ENCODE measurements at regions not wholly inside any gene's neighbourhood (a gene's known extent, or its start where the extent isn't known, plus 50 kb on each side); places are given as distances from the start of the nearest gene placed in this dataset.

- H3K79me2 ChIP-seq (ENCODE audit: insufficient read depth, low read length) = no peaks in the 10 kb centered on the region
- no peak overlapping the region for H3K9ac ChIP-seq (ENCODE audit: low read length)
- no peaks in the 10 kb centered on the region for H3F3A ChIP-seq (ENCODE audit: insufficient read depth)
- H3K4me3 ChIP-seq (ENCODE audit: insufficient read depth, low read length, poor library complexity, severe bottlenecking) = no peak overlapping the region
- H2AFZ ChIP-seq (ENCODE audit: low read depth, low read length, severe bottlenecking) = no peak overlapping the region
- H3K4me2 ChIP-seq (ENCODE audit: low read depth, low read length, poor library complexity, severe bottlenecking) = no peak overlapping the region
- no peaks in the 10 kb centered on the region for H3K27me3 ChIP-seq (ENCODE audit: low read length)
- TF ChIP-seq CTCF (IDR thresholded peaks at IDR 0.05; ENCODE audit: insufficient read depth, low read length, poor library complexity, severe bottlenecking) = no peak
- no peak for TF ChIP-seq EZH2phosphoT487 (conservative IDR thresholded peaks at IDR 0.05; ENCODE audit: low read length)
- no peaks in the 10 kb centered on the region for H4K20me1 ChIP-seq (ENCODE audit: low read depth, low read length)
- no peak overlapping the region for H3K27ac ChIP-seq (ENCODE audit: low read depth, low read length)
- H3K9me3 ChIP-seq (ENCODE audit: insufficient read depth, low read length) = no peaks in the 10 kb centered on the region
- no peaks in the 10 kb centered on the region for H3K9me2 ChIP-seq (replicated peaks; ENCODE audit: insufficient read depth, low read length)
- no peaks in the 10 kb centered on the region for H3K36me3 ChIP-seq (ENCODE audit: low read length)
Observed at GRCh38 chr17:77590951-77591735, 367.4 kb upstream of the TNRC6C start.

GRCh38 chr17:77592106-77592865, 366.2 kb upstream of the TNRC6C start:
- H3K27me3 ChIP-seq (ENCODE audit: low read length) = no peaks in the 10 kb centered on the region
- no peaks in the 10 kb centered on the region for H4K20me1 ChIP-seq (ENCODE audit: low read depth, low read length)
- no peaks in the 10 kb centered on the region for H3K79me2 ChIP-seq (ENCODE audit: insufficient read depth, low read length)
- H3K9me2 ChIP-seq (replicated peaks; ENCODE audit: insufficient read depth, low read length) = no peaks in the 10 kb centered on the region
- H3K9ac ChIP-seq (ENCODE audit: low read length) = no peak overlapping the region
- no peaks in the 10 kb centered on the region for H3K36me3 ChIP-seq (ENCODE audit: low read length)
- H3F3A ChIP-seq (ENCODE audit: insufficient read depth) = no peaks in the 10 kb centered on the region
- TF ChIP-seq CTCF (IDR thresholded peaks at IDR 0.05; ENCODE audit: insufficient read depth, low read length, poor library complexity, severe bottlenecking) = no peak
- no peak for TF ChIP-seq EZH2phosphoT487 (conservative IDR thresholded peaks at IDR 0.05; ENCODE audit: low read length)
- H3K4me2 ChIP-seq (ENCODE audit: low read depth, low read length, poor library complexity, severe bottlenecking) = no peak overlapping the region
- H2AFZ ChIP-seq (ENCODE audit: low read depth, low read length, severe bottlenecking) = no peak overlapping the region
- no peaks in the 10 kb centered on the region for H3K9me3 ChIP-seq (ENCODE audit: insufficient read depth, low read length)
- no peak overlapping the region for H3K27ac ChIP-seq (ENCODE audit: low read depth, low read length)
- no peak overlapping the region for H3K4me3 ChIP-seq (ENCODE audit: insufficient read depth, low read length, poor library complexity, severe bottlenecking)

GRCh38 chr17:77593081-77593480, 365.4 kb upstream of the TNRC6C start:
- no peak for TF ChIP-seq CTCF (IDR thresholded peaks at IDR 0.05; ENCODE audit: insufficient read depth, low read length, poor library complexity, severe bottlenecking)
- TF ChIP-seq EZH2phosphoT487 (conservative IDR thresholded peaks at IDR 0.05; ENCODE audit: low read length) = no peak
- no peak overlapping the region for H3K9ac ChIP-seq (ENCODE audit: low read length)
- no peak overlapping the region for H2AFZ ChIP-seq (ENCODE audit: low read depth, low read length, severe bottlenecking)
- H3K4me3 ChIP-seq (ENCODE audit: insufficient read depth, low read length, poor library complexity, severe bottlenecking) = no peak overlapping the region
- H3K9me2 ChIP-seq (replicated peaks; ENCODE audit: insufficient read depth, low read length) = no peaks in the 10 kb centered on the region
- no peaks in the 10 kb centered on the region for H3K79me2 ChIP-seq (ENCODE audit: insufficient read depth, low read length)
- H3K27ac ChIP-seq (ENCODE audit: low read depth, low read length) = no peak overlapping the region
- no peaks in the 10 kb centered on the region for H3F3A ChIP-seq (ENCODE audit: insufficient read depth)
- no peaks in the 10 kb centered on the region for H3K36me3 ChIP-seq (ENCODE audit: low read length)
- no peaks in the 10 kb centered on the region for H3K27me3 ChIP-seq (ENCODE audit: low read length)
- no peak overlapping the region for H3K4me2 ChIP-seq (ENCODE audit: low read depth, low read length, poor library complexity, severe bottlenecking)
- no peaks in the 10 kb centered on the region for H3K9me3 ChIP-seq (ENCODE audit: insufficient read depth, low read length)
- H4K20me1 ChIP-seq (ENCODE audit: low read depth, low read length) = no peaks in the 10 kb centered on the region
